SK-N-DZ (cell line): ENCODE measurements at regions not wholly inside any gene's neighbourhood (a gene's known extent, or its start where the extent isn't known, plus 50 kb on each side); places are given as distances from the start of the nearest gene placed in this dataset.

ENCODE experiments used
- DNase-seq: peaks from one replicate; pipeline ENCODE4 v3.0.0-alpha.2; 2015; ENCODE audit warnings: low spot score

DNA sequence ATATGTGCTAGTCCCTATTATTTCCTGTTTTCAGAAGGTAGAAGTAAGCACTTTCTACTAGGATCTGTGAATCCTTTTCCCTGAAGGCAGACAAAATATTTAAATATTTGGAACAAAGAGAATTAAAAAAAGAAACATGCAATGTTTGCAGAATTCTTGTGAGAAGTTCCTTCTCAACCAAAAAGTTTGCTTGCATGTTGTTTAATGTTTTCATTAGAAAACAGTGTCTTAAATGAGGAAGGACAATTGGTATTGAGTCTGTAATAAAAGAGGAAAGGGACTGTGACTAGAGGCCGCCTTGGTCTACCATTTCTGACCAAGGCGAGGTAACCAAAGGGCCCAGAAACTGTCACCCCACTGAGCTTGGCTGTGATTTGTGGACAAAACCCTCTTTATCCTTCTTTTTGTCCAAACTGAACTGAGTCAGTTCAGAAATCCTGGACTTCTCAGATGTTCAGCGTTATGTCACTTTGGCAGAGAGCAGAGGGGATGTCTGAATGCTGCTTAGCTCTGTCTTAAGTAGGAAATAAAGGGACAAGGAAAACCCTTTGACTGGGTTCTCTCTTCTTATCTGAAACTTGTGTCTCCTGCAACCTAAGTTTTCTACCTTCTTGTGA lies 129.8 kb upstream of the CPM start:
- DNase-seq = no peak

DNA sequence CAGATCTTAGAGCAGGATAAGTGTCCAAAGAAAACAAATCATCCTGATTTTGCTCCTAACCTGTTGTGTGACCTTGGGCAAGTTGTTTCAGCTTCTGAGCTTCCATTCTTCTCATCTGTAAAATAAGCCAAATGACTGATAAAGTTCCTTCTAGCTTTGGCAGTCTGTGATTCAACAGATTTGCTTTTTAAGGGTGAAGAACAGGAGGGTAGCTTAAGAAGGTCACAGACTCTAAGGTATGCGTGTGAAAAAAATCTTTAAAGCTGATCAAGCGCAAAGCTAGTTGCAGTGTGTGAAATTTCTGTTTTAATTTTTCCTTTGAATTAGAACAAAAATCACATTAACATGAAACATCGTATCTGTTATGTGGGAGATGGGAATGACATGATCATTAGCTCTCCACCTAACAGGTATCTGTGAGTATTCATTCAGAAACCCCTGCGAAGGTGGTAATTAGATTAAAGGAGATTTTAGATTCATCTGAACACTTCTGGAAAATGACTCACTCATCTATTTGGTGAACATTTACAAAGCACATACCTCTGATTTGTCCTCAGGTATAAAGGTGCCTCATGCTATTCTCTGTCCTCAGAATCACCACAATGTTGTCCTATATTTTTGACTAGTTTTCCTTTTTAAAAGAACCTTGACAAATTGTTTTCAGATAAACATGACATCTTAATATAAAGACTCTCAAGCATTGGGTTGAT lies 131.9 kb upstream of the CPM start:
- no peak for DNase-seq

DNA sequence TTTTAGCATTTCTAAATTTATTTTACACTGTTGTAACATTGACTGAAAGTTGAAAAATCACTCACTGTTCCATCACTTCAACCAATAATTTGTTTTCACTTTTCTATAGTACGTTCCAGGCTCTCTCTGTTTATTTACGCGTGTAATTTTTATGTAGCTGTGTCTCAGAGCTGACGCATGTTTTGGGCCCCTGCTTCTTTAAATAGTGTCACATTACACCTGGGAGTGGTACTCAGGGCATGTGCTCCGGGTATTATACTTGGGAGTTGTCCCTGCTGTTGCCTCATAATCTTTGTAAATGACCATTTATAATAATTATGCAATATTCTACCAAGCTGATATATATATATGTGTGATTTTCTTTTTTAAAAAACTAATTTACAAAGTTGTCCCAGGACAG lies 132.8 kb upstream of the CPM start:
- no peak for DNase-seq

DNA sequence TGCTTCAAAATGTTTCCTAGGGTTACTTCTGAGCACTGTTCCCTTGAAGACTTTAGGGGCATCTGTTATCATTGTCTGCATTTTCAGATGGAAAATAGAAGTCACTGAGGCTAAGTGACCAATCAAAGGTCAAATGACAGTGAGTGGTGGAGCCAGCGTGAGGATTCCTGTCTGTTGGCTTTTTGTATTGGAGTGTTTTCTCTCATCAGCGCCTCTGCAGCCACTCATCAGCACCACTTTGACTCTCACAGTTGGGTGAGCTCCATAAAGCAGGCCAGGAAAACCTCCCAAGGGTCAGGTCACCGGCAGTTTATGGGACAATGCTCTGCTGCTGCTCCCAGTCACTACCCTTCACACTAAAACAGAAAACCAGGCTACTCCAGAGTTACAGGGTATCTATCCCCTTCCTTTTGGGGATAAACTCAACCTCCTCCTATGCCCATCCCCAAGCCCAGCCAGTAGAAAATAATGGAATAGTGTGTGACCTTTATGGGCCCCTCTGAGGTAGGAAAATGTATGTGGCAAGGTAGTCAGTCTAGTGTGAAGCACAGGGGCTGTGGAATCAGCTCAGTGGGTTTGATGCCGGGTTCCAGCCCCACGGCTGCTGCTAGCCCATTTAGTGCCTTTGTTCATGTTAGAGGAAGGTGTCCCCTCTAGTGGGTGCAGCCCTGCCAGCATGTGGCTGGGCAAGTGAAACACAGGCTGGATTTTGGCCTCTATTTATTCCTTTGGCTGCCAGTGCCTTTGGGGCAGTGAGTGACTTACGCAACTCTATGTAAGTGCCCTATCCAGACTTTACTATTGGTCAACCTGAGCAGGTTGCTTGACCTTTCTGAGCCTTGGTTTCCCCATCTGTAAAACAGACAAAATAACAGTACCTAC lies 133.8 kb upstream of the CPM start:
- DNase-seq = no peak

DNA sequence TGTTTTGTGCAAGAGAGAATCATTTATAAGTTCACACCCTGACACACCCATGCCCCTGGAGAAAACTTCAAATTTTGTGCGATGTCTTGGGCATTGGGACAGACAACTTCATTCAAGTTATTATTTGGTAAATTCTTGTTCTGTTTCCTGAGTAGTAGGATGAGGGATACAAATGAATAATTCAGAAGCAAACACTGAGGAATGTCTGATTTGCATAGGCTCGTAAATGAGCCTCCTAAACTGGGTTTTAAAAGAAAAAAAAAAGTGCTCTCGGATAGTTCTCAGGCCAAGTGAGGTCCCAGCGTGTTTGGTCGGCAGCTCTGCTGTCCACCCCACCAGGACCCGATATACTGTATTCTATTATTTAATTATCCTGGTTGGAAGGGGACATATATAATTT lies 134.7 kb upstream of the CPM start:
- DNase-seq = no peak

DNA sequence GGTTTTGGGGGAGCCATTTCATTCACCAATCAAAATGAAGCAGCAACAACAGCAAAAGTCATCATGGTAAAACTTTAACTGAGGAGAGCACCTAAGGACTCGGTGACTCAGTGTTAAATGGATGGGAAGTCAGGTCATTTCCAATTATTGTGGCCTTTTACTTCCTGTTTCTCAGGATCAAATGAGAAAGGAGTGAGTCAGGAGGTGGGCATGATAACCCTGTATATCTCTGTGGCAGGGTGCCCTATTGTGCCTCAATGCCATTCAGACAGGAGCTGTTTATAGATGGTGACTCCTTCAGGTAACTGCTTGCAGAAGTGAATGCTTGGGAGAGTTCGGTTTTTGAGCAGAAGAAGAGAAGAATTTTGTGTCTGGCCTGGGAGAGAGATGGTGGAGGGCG lies 135.5 kb upstream of the CPM start:
- no peak for DNase-seq

DNA sequence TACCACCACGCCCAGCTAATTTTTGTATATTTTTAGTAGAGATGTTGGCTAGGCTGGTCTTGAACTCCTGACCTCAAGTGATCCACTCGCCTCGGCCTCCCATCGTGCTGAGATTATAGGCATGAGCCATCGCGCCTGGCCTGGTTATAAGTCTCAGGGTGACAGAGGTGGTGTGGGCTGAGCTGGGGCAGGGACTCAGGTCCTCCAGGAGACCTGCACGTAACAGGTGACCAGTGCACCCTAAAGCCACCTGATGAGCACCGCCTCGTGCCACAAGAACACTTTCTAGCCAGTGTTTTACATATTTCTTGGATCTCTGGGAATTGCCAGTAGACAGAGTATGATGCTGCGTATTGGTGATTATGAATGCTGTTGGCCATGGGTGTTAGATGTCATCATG lies 136.5 kb upstream of the CPM start:
- DNase-seq = no peak

DNA sequence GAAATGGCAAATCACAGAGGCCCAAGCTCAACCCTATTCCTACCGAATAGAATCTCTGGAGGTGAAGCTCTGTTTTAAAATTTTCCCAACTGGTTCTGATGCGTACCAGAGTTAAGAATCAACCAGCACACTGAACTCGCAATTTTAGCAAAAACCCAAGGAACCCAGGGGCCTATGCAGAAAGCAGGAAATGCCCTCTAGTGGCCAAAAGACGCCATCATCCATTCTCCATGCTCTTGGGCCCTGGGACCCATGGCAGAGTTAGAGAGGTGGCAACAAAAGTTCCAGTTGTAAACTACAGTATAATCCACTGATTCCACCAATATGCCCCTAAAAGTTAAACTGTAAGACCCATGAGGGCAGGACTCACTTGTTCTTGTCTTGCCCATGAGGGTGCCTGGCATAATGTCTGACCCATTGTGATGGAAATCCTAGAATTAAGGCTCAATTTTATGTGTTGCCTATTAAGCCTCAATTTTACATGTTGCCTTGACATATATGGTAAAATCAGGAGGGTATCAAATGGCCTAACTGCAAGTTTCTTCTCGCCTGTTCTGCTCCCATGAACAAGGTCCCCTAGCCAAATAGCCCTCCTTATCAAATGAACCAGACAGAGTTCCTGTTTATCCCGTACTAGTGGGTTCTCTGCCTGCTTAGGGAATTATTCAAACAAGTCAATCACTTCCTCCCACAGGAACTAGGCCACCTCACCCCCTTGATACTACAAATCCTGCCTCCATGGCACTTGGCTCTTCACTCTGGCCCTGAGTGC lies 137.5 kb upstream of the CPM start:
- peak; percentile 32 for DNase-seq

DNA sequence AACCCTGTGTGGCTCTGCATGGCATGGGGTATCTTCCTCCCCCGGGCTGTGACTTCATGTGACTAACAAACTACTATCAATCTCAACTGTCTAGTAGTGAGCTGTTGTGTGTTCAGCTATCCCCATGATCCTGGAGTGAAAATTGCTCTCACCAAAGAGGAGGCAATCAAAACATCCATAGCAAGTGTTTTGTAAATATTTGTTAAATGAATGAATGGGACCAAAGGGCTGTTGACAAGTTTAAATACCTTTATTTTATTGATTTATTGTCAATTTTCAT lies 138.1 kb upstream of the CPM start:
- DNase-seq = no peak

DNA sequence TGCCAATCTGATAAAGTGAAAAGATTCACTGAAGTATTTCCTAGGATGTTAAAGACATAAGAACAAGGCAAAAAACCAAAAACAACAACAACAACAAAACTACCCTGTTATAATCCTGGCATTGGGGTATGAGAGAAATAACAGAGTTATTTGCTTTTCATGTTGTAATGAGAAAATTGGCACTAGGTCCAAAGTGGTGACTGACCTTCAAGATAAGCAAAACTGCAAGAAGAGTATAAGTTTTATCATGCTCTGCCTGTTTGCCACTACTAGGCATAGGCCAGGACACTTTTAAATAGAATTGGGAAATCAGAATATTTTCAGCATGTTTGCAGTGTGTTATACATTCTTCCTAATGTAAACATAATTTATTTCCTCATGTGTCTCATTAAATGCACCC lies 140.1 kb upstream of the CPM start:
- DNase-seq = no peak

DNA sequence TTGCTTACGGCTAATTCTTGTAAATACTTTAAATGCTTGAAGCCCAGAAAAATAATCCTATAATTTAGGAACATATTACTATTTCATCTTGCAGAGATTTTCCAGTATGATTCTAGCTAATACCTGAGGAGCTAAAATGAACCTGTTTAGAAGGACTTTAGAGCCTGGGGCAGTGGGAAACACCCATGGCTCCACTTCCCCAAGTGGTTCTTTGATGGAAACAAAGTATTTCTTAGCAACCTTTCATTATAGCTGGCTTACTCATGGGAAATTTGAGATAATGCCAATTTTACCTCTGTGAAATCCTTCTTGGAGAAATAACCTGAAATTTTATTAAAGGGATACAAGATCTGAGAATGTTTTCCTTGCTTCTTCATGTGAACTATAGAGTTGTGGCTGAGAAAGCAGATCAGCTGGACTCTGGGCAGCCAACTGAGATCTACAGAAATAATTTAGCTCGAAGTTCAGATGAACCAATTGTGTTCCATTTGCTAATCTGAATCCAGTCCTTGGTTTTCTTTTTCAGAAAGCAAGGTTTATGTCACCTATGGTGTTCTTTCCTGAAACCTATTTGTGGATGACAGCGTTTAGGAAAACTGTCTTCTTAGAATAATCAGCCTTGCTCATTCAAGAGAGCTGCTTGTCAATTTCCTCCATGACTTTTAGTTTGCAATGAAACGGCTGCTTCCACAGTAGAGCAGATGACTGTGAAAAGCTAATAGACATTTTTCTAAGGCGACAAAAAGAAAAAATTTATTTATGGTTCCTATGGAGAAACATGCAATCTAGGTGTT lies 141.8 kb upstream of the CPM start:
- no peak for DNase-seq

DNA sequence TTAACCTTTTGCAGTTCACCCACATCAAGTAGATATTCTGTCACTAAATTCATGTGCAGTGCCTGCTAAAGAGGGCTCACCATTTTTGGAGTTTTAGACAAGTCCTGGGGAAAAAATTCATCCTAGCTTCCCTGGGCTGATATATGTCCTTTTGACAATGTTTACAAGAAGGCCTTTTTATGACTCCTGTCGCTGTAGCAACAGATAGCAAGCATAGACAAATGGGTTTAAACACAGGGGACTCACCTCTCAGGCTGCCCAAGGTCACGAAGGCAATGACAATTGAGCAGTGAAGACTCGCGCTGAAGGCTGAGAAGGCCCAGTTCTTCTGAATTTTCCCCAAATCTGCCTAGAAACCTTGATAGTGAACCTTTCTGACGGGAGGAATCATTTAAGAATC lies 150.7 kb upstream of the CPM start:
- DNase-seq = no peak

DNA sequence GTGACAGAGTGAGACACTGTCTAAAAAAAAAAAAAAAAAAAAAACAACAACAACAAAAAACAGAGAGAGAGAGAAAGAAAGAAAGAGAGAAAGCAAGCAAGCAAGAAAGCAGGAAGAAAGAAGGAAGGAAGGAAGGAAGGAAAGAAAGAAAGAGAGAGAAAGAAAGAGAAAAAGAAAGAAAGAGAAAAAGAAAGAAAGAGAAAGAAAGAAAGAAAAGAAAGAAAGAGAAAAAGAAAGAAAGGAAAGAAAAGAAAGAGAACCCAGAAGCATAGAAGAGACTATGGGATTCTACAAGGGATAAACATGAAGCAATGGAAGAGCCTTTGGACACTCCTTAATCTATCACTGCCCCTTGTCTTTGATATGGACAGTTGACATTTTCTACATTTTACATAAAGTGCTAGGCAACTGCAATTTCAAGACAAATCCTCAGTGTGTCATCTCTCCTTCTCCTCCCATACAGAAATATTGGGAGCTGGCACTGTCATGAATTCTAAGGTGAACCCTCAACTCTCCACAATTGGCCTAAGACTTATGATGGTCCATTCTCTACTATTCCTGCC lies 151.9 kb upstream of the CPM start:
- DNase-seq = no peak

DNA sequence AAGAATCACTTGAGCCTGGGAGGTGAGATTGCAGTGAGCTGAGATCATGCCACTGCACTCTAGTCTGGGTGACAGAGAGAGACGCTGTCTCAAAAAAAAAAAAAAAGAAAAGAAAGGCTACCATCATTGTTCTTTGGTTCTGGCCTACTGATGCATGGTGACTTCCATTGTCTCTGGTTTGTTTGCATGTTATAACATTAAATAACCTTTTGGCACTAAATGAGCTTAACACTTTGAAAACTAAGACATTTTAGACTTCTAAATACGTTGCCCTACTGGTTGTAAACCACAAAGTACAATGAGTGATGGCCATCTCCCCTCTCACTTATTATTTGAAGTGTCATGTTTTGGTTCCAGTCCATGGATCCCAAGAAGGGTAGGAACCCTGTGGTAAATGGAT lies 152.9 kb upstream of the CPM start:
- DNase-seq = no peak

DNA sequence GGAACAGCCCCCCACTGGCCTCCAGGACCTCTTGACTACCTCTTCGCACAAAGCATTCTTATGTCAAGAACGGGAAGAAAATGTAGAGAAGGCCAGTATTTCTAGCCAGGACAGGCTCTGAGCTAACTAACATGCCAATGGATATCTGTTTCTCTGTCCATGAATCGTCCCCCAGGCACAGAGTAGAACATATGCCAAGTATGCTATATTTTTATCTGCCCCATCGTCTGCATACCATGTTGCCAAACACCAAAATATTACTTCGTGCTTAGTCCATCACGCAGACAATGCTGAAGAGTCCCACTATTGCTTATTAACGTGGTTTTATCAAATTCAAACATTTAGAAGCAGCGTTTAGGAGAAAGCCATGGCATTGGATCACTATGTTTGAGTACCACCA lies 151.4 kb upstream of the CPSF6 start:
- DNase-seq = no peak

DNA sequence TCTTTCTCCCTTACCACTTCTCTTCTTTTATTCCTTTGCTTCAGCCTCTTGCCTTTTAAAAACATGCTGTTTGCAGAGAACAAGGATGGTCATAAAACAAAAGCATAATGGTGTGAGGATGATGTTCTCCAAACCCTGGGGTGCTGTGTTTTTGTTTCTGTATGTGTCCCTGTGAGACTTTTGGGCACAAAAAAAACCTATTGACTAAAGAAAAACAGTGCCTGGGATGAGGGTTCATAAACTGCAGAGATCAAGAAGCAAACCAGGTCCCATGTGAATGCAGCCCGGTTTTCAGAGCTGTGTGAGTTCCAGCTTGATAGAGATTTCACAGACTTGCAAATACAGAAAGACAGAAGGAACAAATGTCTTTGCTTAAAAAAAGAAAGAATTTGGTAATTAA lies 148.6 kb upstream of the CPSF6 start:
- DNase-seq = no peak

DNA sequence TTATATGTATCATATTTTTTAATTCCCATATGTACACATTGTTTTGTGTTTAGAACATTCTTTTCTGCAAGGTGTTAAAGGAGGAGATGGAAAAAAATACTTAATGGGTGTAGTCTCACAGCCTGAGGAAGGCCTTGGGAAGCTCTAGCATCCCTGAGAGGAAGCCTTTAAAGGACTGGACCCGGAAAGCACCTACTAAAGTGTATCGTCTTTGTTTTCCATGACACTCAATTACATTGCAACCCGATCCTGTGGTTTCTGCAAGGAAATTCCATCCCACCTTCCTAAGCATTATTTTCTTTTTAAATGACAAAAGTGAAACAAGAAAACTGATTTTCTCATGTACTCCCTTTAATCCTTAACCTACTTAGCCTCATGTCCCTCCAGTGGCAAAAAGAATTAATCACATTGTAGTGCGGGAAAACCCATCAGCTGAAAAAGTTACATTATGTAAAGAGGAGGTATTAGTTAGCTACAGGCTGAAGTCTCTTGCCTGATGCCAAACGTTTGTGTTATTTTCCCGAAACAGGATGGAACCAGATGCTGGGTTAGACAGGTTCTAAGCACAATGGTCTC lies 147.8 kb upstream of the CPSF6 start:
- no peak for DNase-seq

DNA sequence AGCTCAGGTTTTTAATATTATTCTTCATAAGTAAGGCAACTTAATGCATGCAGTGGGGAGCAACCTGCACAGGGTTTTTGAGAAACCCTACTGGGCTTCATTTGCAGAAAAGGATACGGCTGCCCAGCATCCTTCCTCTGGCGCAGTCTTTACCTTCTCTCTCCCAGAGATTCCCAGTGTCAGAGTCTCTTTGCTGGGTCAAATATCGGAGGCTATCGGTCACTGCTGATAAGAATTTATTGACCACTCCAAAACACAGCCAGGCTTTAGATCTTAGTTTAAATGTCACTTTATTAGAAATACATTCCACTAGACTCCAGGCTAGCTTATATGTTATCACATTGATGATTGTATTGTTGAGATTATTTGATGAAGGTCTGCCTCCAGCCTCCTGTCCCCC lies 147.2 kb upstream of the CPSF6 start:
- DNase-seq = no peak

DNA sequence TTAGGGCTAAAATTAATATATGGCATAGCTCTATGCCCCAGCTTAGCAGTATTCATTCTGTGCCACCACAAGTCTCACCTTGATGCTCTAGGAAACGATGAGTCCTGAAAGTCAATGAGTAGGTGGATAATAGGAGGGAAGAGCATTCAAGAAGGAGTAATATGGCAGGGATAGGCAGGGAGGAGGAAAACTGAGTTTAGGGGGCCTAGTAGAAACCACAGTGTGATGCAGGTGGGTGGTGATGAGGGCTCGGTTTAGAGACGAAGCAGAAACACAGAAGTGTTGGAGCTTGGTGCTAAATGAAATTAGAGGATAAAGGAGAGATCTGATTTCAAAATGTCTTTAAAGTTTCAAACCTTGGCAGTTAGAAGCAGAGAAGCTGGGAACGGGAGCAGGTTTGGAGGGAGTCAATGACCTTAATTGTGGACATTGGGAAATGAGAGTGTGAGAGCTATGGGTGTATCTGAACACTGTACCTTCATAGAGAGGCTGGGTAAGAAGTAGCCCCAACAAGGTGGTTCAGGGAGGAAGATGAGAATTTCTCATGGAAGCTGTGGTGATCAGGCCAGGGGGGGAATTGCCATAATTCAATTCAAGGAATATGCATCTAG lies 144.7 kb upstream of the CPSF6 start:
- DNase-seq = no peak

DNA sequence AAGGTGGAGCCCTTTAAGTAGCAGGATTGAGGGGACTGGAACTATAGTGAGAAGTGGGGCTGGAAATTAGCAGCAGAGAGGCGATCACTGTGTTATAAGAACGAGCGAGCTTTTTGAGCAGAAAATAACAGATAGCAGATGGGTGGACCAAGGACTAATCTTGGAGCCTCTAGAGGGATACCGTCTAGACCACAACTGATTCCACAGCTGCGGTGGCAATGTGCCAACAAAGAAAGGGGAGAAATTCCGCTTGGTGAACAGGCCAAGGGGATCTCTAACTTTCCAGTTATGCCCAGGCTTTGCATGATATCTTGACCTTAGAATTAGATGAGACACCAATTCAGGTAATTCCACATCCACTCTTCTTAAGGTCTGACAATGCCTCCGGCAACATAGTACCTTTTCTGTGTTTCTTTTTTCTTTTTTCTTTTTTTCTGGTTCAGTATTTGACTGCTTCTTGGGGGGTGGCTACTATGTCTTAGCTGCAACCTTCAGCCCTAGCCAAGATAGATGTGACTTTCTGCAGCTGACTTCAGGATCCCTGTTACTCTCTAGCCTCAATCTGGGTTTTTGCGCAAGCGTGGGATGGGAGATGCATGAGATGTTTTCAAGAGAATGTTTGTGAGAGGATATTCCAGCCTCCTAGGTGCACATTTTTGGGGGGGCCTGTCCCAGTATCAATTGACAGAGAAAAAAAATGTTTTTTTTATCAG lies 143.4 kb upstream of the CPSF6 start:
- DNase-seq = no peak
